ENCODE measurements at regions not wholly inside any gene's neighbourhood (a gene's known extent, or its start where the extent isn't known, plus 50 kb on each side); places are given as distances from the start of the nearest gene placed in this dataset.

DNA sequence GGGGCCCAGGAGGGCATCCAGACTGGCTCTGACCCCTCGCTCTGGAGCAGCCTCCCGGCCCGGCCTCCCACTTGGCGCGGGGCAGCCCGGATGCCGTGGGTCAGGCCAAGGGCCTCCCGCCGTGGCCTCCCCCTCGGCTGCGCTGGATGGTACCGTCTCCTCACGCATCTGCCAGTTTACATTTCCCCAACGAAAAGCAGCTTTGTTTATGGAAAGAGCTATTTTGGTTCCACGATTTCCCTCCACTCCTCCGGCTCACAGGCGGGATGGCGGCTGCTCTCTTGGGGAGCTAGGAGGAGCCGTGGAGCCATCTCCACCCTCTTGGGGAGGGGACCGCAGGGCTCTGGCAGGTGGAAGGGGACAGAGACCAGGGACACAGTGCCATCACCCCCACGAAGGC lies 93.2 kb upstream of the MYL10 start:
- TF ChIP-seq NR2C2 (CRISPR knock-in tag; IDR thresholded peaks at IDR 0.05), result no peak
- TF ChIP-seq, protein P1, sequence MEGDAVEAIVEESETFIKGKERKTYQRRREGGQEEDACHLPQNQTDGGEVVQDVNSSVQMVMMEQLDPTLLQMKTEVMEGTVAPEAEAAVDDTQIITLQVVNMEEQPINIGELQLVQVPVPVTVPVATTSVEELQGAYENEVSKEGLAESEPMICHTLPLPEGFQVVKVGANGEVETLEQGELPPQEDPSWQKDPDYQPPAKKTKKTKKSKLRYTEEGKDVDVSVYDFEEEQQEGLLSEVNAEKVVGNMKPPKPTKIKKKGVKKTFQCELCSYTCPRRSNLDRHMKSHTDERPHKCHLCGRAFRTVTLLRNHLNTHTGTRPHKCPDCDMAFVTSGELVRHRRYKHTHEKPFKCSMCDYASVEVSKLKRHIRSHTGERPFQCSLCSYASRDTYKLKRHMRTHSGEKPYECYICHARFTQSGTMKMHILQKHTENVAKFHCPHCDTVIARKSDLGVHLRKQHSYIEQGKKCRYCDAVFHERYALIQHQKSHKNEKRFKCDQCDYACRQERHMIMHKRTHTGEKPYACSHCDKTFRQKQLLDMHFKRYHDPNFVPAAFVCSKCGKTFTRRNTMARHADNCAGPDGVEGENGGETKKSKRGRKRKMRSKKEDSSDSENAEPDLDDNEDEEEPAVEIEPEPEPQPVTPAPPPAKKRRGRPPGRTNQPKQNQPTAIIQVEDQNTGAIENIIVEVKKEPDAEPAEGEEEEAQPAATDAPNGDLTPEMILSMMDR (IDR thresholded peaks at IDR 0.05), result no peak
- TF ChIP-seq, protein P2, sequence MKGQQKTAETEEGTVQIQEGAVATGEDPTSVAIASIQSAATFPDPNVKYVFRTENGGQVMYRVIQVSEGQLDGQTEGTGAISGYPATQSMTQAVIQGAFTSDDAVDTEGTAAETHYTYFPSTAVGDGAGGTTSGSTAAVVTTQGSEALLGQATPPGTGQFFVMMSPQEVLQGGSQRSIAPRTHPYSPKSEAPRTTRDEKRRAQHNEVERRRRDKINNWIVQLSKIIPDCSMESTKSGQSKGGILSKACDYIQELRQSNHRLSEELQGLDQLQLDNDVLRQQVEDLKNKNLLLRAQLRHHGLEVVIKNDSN (CRISPR knock-in tag; IDR thresholded peaks at IDR 0.05), result no peak
- no peak for TF ChIP-seq E2F4 (CRISPR knock-in tag; IDR thresholded peaks at IDR 0.05; ENCODE audit: borderline replicate concordance, low read depth)
- no peak for TF ChIP-seq EMX1 (CRISPR knock-in tag; IDR thresholded peaks at IDR 0.05)
- no peak for TF ChIP-seq CREM (CRISPR knock-in tag; IDR thresholded peaks at IDR 0.05)
- TF ChIP-seq CREB1 (CRISPR knock-in tag; IDR thresholded peaks at IDR 0.05), result no peak
- TF ChIP-seq, protein P3, sequence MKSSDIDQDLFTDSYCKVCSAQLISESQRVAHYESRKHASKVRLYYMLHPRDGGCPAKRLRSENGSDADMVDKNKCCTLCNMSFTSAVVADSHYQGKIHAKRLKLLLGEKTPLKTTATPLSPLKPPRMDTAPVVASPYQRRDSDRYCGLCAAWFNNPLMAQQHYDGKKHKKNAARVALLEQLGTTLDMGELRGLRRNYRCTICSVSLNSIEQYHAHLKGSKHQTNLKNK (CRISPR knock-in tag; IDR thresholded peaks at IDR 0.05), result no peak
- TF ChIP-seq, protein P4, sequence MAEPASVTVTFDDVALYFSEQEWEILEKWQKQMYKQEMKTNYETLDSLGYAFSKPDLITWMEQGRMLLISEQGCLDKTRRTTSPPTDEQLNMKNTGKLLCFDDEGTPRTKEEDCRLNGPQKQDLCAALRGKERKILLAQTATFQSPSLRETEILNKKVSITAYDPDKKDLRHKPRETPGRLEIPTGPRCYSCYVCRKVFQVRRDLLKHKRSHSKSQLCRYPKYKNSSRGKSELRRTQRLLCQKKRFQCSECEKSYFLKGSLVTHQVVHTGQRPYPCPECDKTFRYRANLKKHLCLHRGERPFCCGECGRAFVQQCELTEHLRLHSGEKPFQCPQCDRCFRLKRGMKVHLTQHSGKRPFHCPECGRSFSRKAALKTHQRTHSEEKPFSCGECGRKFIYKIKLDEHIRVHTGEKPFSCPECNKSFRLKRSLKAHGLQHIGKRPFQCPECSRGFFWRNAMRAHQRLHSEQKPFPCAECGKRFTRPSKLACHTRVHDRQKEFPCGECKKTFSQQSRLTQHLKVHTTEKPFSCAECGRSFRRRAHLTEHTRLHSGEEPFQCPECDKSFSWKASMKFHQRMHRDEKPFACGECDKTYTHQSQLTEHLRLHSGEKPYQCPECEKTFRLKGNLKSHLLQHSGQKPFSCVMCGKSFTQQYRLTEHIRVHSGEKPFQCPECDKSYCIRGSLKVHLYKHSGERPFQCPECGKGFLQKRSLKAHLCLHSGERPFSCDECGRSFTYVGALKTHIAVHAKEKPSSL (CRISPR knock-in tag; conservative IDR thresholded peaks at IDR 0.05), result no peak
